HEK293 (cell line): ENCODE measurements at regions not wholly inside any gene's neighbourhood (a gene's known extent, or its start where the extent isn't known, plus 50 kb on each side); places are given as distances from the start of the nearest gene placed in this dataset.

ENCODE experiments used
- CTCF ChIP-seq: fragments of 450-650 bp; formaldehyde crosslinking; IDR thresholded peaks from 2 replicates; pipeline ENCODE4 v1.5.1; 2016; ENCODE audit warnings: missing biosample characterization, missing genetic modification characterization
- ELK4 ChIP-seq: IDR thresholded peaks from 2 replicates; pipeline ENCODE4 v1.6.1; 2011; ENCODE audit warnings: mild to moderate bottlenecking, low read depth, low read length, borderline replicate concordance
- GFI1B ChIP-seq: fragments of 450-650 bp; formaldehyde crosslinking; IDR thresholded peaks from 2 replicates; pipeline ENCODE4 v1.5.1; 2016; ENCODE audit warnings: missing biosample characterization, missing genetic modification characterization
- GLI2 ChIP-seq: fragments of 450-650 bp; formaldehyde crosslinking; IDR thresholded peaks from 2 replicates; pipeline ENCODE4; 2017; ENCODE audit warnings: missing biosample characterization, missing genetic modification characterization, low read depth, borderline replicate concordance
- REST ChIP-seq: fragments of 450-650 bp; formaldehyde crosslinking; IDR thresholded peaks from 2 replicates; pipeline ENCODE4 v1.5.1; 2016; ENCODE audit warnings: missing biosample characterization, missing genetic modification characterization
- TRIM28 ChIP-seq: IDR thresholded peaks from 2 replicates; pipeline ENCODE4 v1.6.1; 2011; ENCODE audit warnings: low read length, control low read depth, borderline replicate concordance
- YY2 ChIP-seq: fragments of 450-650 bp; formaldehyde crosslinking; IDR thresholded peaks from 2 replicates; pipeline ENCODE4 v1.5.1; 2016; ENCODE audit warnings: missing biosample characterization, missing genetic modification characterization
- ZBTB6 ChIP-seq: fragments of 450-650 bp; formaldehyde crosslinking; IDR thresholded peaks from 2 replicates; pipeline ENCODE4 v1.5.1; 2017; ENCODE audit warnings: missing biosample characterization, missing genetic modification characterization
- ZNF138 ChIP-seq: fragments of 450-650 bp; formaldehyde crosslinking; IDR thresholded peaks from 2 replicates; pipeline ENCODE4 v1.5.1; 2016; ENCODE audit warnings: missing biosample characterization, missing genetic modification characterization, borderline replicate concordance
- ZNF341 ChIP-seq: fragments of 450-650 bp; formaldehyde crosslinking; IDR thresholded peaks from 2 replicates; pipeline ENCODE4; 2016; ENCODE audit warnings: low read depth, missing biosample characterization, missing genetic modification characterization
- ZNF629 ChIP-seq: fragments of 450-650 bp; formaldehyde crosslinking; IDR thresholded peaks from 2 replicates; pipeline ENCODE4 v1.5.1; 2017; ENCODE audit warnings: missing biosample characterization, missing genetic modification characterization
- ZNF660 ChIP-seq: fragments of 450-650 bp; IDR thresholded peaks from 2 replicates; pipeline ENCODE4 v1.5.1; 2018; ENCODE audit warnings: missing biosample characterization, mild to moderate bottlenecking, missing genetic modification characterization
- ZNF776 ChIP-seq: fragments of 450-650 bp; formaldehyde crosslinking; IDR thresholded peaks from 2 replicates; pipeline ENCODE4 v1.5.0; 2017; ENCODE audit warnings: missing biosample characterization, missing genetic modification characterization, borderline replicate concordance

- TF ChIP-seq CTCF (tag by site-specific recombination) (no peak), ELK4 (no peak), REST (tag by site-specific recombination) (no peak), ZBTB6 (tag by site-specific recombination) (no peak), ZNF776 (no peak), ZNF138 (tag by site-specific recombination) (no peak), YY2 (no peak), ZNF629 (tag by site-specific recombination) (no peak), ZNF341 (tag by site-specific recombination) (no peak), GLI2 (no peak), GFI1B (tag by site-specific recombination) (no peak), ZNF660 (no peak), TRIM28 (no peak)
Measured at GRCh38 chr10:9608602-9609001, 1409.1 kb upstream of the CELF2 start.
